ENCODE measurements at regions not wholly inside any gene's neighbourhood (a gene's known extent, or its start where the extent isn't known, plus 50 kb on each side); places are given as distances from the start of the nearest gene placed in this dataset.
"Not testable (repeated sequence)": the region's sequence is repeated elsewhere in the genome, so short reads cannot be mapped to it uniquely, and the experiment has no call there.

DNA sequence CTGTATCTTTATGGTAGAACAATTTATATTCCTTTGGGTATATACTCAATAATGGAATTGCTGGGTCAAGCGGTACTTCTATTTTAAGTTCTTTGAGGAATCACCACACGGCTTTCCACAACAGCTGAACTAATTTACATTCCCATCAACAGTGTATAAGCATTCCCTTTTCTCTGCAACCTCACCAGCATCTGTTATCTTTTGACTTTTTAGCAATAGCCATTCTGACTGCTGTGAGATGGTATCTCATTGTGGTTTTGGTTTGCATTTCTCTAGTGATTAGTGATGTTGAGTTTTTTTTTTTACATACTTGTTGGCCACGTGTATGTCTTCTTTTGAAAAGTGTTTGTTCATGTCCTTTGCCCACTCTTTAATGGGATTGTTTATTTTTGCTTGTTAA lies 184.7 kb upstream of the CTAGE1 start:
- not testable (repeated sequence) for H3K4me3 ChIP-seq (ENCODE audit: low read depth, low read length); H3K9ac ChIP-seq (ENCODE audit: low read length); H2AFZ ChIP-seq (ENCODE audit: insufficient read depth, low read length, poor library complexity); H4K91ac ChIP-seq (ENCODE audit: low read depth, low read length); H3K23ac ChIP-seq (ENCODE audit: low read length); H2BK12ac ChIP-seq (ENCODE audit: low read length); H3K27ac ChIP-seq (ENCODE audit: low read depth, low read length); H2AK5ac ChIP-seq (ENCODE audit: low read length); H3K4me2 ChIP-seq (ENCODE audit: low read length); H3K79me1 ChIP-seq (ENCODE audit: low read length); H3K9me3 ChIP-seq (ENCODE audit: insufficient read depth, low read depth, low read length); H4K8ac ChIP-seq (ENCODE audit: low read depth, low read length); H3K36me3 ChIP-seq (ENCODE audit: control insufficient read depth in 1 of 2, insufficient read depth in 2 of 2, low read length in 2 of 2); H3K4ac ChIP-seq (ENCODE audit: low read depth, low read length); H3K79me2 ChIP-seq (ENCODE audit: control insufficient read depth, insufficient read depth, low read length, poor library complexity); H3K18ac ChIP-seq (ENCODE audit: low read length); H3K27me3 ChIP-seq (ENCODE audit: insufficient read depth, low read length); H2BK120ac ChIP-seq (ENCODE audit: insufficient read depth, low read length, poor library complexity); H3K4me1 ChIP-seq (ENCODE audit: control insufficient read depth in 1 of 2, insufficient read depth in 2 of 2, low read length in 2 of 2); H4K12ac ChIP-seq (ENCODE audit: low read depth, low read length); H3K14ac ChIP-seq (ENCODE audit: low read length); H2BK5ac ChIP-seq (ENCODE audit: low read depth, low read length, poor library complexity)
- peak in 1 of 2 donors; percentile 44 for DNase-seq
- no CpG with 5 or more reads among the region's 3 CpGs for WGBS (ENCODE audit: extremely low coverage, insufficient coverage, insufficient read length)

- H2BK12ac ChIP-seq (ENCODE audit: low read length) = no peak overlapping the region
- no peaks in the 10 kb centered on the region for H3K27me3 ChIP-seq (ENCODE audit: insufficient read depth, low read length)
- H4K12ac ChIP-seq (ENCODE audit: low read depth, low read length) = no peak overlapping the region
- H4K91ac ChIP-seq (ENCODE audit: low read depth, low read length) = no peak overlapping the region
- no peak overlapping the region for H3K18ac ChIP-seq (ENCODE audit: low read length)
- peaks cover 0 to 9% of the 10 kb centered on the region in 2 experiments for H3K4me1 ChIP-seq (ENCODE audit: control insufficient read depth in 1 of 2, insufficient read depth in 2 of 2, low read length in 2 of 2)
- H2AK5ac ChIP-seq (ENCODE audit: low read length) = no peak overlapping the region
- H3K27ac ChIP-seq (ENCODE audit: low read depth, low read length) = no peak overlapping the region
- no peak overlapping the region for H2AFZ ChIP-seq (ENCODE audit: insufficient read depth, low read length, poor library complexity)
- no peak overlapping the region for H4K8ac ChIP-seq (ENCODE audit: low read depth, low read length)
- H3K9me3 ChIP-seq (ENCODE audit: insufficient read depth, low read depth, low read length) = peaks cover 3% of the 10 kb centered on the region
- no peaks in the 10 kb centered on the region for H3K79me1 ChIP-seq (ENCODE audit: low read length)
- DNase-seq = no peak
- H3K36me3 ChIP-seq (ENCODE audit: control insufficient read depth in 1 of 2, insufficient read depth in 2 of 2, low read length in 2 of 2) = no peaks in the 10 kb centered on the region
- H3K14ac ChIP-seq (ENCODE audit: low read length) = no peak overlapping the region
- H3K79me2 ChIP-seq (ENCODE audit: control insufficient read depth, insufficient read depth, low read length, poor library complexity) = no peaks in the 10 kb centered on the region
- H2BK5ac ChIP-seq (ENCODE audit: low read depth, low read length, poor library complexity) = no peak overlapping the region
- no peak overlapping the region for H3K23ac ChIP-seq (ENCODE audit: low read length)
- no peak overlapping the region for H3K4ac ChIP-seq (ENCODE audit: low read depth, low read length)
- no peak overlapping the region for H3K4me2 ChIP-seq (ENCODE audit: low read length)
- H2BK120ac ChIP-seq (ENCODE audit: insufficient read depth, low read length, poor library complexity) = no peak overlapping the region
- no peak overlapping the region for H3K4me3 ChIP-seq (ENCODE audit: low read depth, low read length)
- H3K9ac ChIP-seq (ENCODE audit: low read length) = no peak overlapping the region
Measured at GRCh38 chr18:22603902-22604301, 186.2 kb upstream of the CTAGE1 start.

DNA sequence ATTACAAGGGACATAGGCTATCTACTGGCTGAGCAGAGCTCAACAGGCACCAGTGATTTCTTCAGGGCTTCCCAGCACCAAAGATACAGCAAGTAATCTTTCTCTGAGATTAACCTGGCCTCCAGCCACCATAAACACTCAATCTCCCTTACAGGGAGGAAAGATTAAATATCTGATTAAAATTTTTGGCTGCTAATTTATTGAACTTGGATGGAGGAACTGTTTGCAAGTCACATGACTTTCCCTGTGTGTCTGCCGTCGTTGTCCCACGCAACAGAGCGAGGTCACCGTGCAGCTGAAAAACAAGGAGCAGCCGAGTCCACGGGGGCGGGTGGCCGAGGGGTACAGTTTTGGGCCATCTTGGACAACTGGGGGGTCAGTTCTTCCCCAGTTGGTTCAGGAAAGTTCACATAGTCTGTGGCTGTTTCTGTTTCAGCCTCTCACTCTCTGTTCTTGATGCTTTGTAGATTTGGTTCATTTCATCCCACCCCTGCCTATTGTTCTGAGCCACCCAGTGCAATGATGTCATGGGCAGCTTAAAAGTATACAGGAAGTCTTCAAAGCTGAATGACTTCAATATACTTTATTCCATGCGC lies 186.8 kb upstream of the CTAGE1 start:
- Histone ChIP-seq H3K18ac (ENCODE audit: low read length) (no peak overlapping the region), H3K9ac (ENCODE audit: low read length) (no peak overlapping the region), H3K4me2 (ENCODE audit: low read length) (no peak overlapping the region), H3K79me2 (ENCODE audit: control insufficient read depth, insufficient read depth, low read length, poor library complexity) (no peaks in the 10 kb centered on the region), H3K27ac (ENCODE audit: low read depth, low read length) (no peak overlapping the region), H3K4me1 (ENCODE audit: control insufficient read depth in 1 of 2, insufficient read depth in 2 of 2, low read length in 2 of 2) (peaks cover 0 to 9% of the 10 kb centered on the region in 2 experiments), H2AK5ac (ENCODE audit: low read length) (no peak overlapping the region), H2BK120ac (ENCODE audit: insufficient read depth, low read length, poor library complexity) (no peak overlapping the region), H3K4ac (ENCODE audit: low read depth, low read length) (no peak overlapping the region), H4K91ac (ENCODE audit: low read depth, low read length) (no peak overlapping the region), H3K14ac (ENCODE audit: low read length) (no peak overlapping the region), H3K79me1 (ENCODE audit: low read length) (no peaks in the 10 kb centered on the region), H4K8ac (ENCODE audit: low read depth, low read length) (no peak overlapping the region), H4K12ac (ENCODE audit: low read depth, low read length) (no peak overlapping the region), H3K4me3 (ENCODE audit: low read depth, low read length) (no peak overlapping the region), H3K9me3 (ENCODE audit: insufficient read depth, low read depth, low read length) (peaks cover 3% of the 10 kb centered on the region), H2BK12ac (ENCODE audit: low read length) (no peak overlapping the region), H3K23ac (ENCODE audit: low read length) (no peak overlapping the region), H2BK5ac (ENCODE audit: low read depth, low read length, poor library complexity) (no peak overlapping the region), H3K36me3 (ENCODE audit: control insufficient read depth in 1 of 2, insufficient read depth in 2 of 2, low read length in 2 of 2) (no peaks in the 10 kb centered on the region), H2AFZ (ENCODE audit: insufficient read depth, low read length, poor library complexity) (no peak overlapping the region), H3K27me3 (ENCODE audit: insufficient read depth, low read length) (no peaks in the 10 kb centered on the region)
- no CpG with 5 or more reads among the region's 10 CpGs for WGBS (ENCODE audit: extremely low coverage, insufficient coverage, insufficient read length)
- no peak for DNase-seq

DNA sequence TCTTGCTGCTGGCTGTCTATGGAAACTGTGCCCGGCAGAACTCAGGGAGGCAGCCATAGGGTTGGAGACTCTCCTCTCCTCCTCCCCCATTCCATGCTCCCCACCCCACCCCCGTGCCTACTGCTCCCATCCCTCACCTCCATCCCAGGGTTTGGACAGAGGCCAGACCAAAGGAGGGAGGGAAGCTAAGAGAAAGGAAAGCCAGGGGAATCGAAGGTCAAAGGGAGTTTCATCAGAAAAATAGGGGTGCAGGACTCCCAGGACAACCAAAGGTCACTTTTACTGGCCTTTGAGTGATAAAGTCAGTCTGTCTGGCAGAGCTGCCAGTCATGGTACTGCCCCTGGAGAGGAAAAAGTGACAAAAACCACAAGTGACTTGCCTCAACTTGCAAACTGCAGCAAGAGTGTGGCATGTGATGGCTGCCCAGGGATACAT lies 187.3 kb upstream of the CTAGE1 start:
- peaks cover 3% of the 10 kb centered on the region for H3K9me3 ChIP-seq (ENCODE audit: insufficient read depth, low read depth, low read length)
- H4K8ac ChIP-seq (ENCODE audit: low read depth, low read length) = no peak overlapping the region
- no peak overlapping the region for H2BK120ac ChIP-seq (ENCODE audit: insufficient read depth, low read length, poor library complexity)

More for the DNA sequence above, 187.3 kb upstream of the CTAGE1 start:
- Histone ChIP-seq H3K4me1 (ENCODE audit: control insufficient read depth in 1 of 2, insufficient read depth in 2 of 2, low read length in 2 of 2) (peaks cover 0 to 9% of the 10 kb centered on the region in 2 experiments), H3K4me2 (ENCODE audit: low read length) (no peak overlapping the region), H3K36me3 (ENCODE audit: control insufficient read depth in 1 of 2, insufficient read depth in 2 of 2, low read length in 2 of 2) (no peaks in the 10 kb centered on the region), H3K79me2 (ENCODE audit: control insufficient read depth, insufficient read depth, low read length, poor library complexity) (no peaks in the 10 kb centered on the region), H2AFZ (ENCODE audit: insufficient read depth, low read length, poor library complexity) (no peak overlapping the region), H3K14ac (ENCODE audit: low read length) (no peak overlapping the region), H2BK5ac (ENCODE audit: low read depth, low read length, poor library complexity) (no peak overlapping the region), H4K12ac (ENCODE audit: low read depth, low read length) (no peak overlapping the region), H3K4me3 (ENCODE audit: low read depth, low read length) (no peak overlapping the region), H3K23ac (ENCODE audit: low read length) (no peak overlapping the region), H3K27me3 (ENCODE audit: insufficient read depth, low read length) (no peaks in the 10 kb centered on the region), H4K91ac (ENCODE audit: low read depth, low read length) (no peak overlapping the region), H3K18ac (ENCODE audit: low read length) (no peak overlapping the region), H3K9ac (ENCODE audit: low read length) (no peak overlapping the region), H3K79me1 (ENCODE audit: low read length) (no peaks in the 10 kb centered on the region), H3K27ac (ENCODE audit: low read depth, low read length) (no peak overlapping the region), H3K4ac (ENCODE audit: low read depth, low read length) (no peak overlapping the region), H2BK12ac (ENCODE audit: low read length) (no peak overlapping the region), H2AK5ac (ENCODE audit: low read length) (no peak overlapping the region)
- no CpG with 5 or more reads among the region's 3 CpGs for WGBS (ENCODE audit: extremely low coverage, insufficient coverage, insufficient read length)
- DNase-seq = no peak

Measured in trophoblast cell (in vitro differentiated cells and primary cell).